HCT116 (cell line): ENCODE measurements at regions not wholly inside any gene's neighbourhood (a gene's known extent, or its start where the extent isn't known, plus 50 kb on each side); places are given as distances from the start of the nearest gene placed in this dataset.

ENCODE experiments used
- ATAC-seq: fragments of 200-7000 bp; cut with Tn5 transposase; 2 replicates; pipeline ENCODE4 v1.9.1; 2020; ENCODE audit warnings: mild to moderate bottlenecking, moderate library complexity
- BruUV-seq: library from RNA; stranded (reverse); fragments of 400-500 nt; replicated peaks from 2 replicates; lab custom pipeline; 2021; lab: Mats Ljungman, UMichigan
- CTCF ChIA-PET: fragments of 300-600 bp; sonication (Branson Sonifier 250); formaldehyde crosslinking; loops from one replicate; lab custom pipeline; 2021; ENCODE audit warnings: antibody characterized with exemption; lab: Charles Lee
- POLR2A ChIA-PET: fragments of 300-600, 350-600 bp; sonication (Branson Sonifier 250); formaldehyde crosslinking; loops from one replicate; lab custom pipeline; 2021; ENCODE audit warnings: antibody characterized with exemption; lab: Charles Lee
- RAD21 ChIA-PET, 2 experiments: fragments of 300-600 bp; sonication (Branson Sonifier 250); formaldehyde crosslinking; loops; one replicate each; lab custom pipeline; 2023; ENCODE audit warnings: low total read pairs in 2 of 2; ENCODE audit not compliant: uncharacterized antibody in 2 of 2, unreplicated experiment in 2 of 2, low non-redundant PET in 1 of 2; lab: Charles Lee
- DNase-seq: peaks from one replicate; pipeline ENCODE4 v3.0.0-alpha.2; 2010; ENCODE audit warnings: low read depth, low spot score
- H2AFZ ChIP-seq: fragments of 200-600 bp; shearing (Covaris generic), sonication (generic); 2 replicates; pipeline ENCODE4 v1.6.1; 2017; ENCODE audit warnings: low read depth, mixed run types, mixed read lengths, antibody characterized with exemption, low read length; ENCODE audit not compliant: poor library complexity, severe bottlenecking
- H3K27ac ChIP-seq: 2 replicates; pipeline ENCODE4 v1.5.1; 2012; ENCODE audit warnings: low read depth, low read length
- H3K27me3 ChIP-seq: fragments of 200-600 bp; sonication (generic); 2 replicates; pipeline ENCODE4 v1.6.1; 2016; ENCODE audit warnings: mixed run types, low read length, mixed read lengths; ENCODE audit not compliant: insufficient read depth
- H3K36me3 ChIP-seq, 2 experiments: fragments of 200-500 bp in 1 of 2; fragments of 200-600 bp in 1 of 2; sonication (Bioruptor generic) in 1 of 2; sonication (generic) in 1 of 2; 2 replicates each; pipeline versions ENCODE4 v1.5.1 to v1.6.1; 2014 to 2016; ENCODE audit warnings: low read length in 2 of 2, inconsistent platforms in 1 of 2, mixed read lengths in 1 of 2, mixed run types in 1 of 2; ENCODE audit not compliant: insufficient read depth in 2 of 2, control insufficient read depth in 1 of 2
- H3K4me1 ChIP-seq, 2 experiments: fragments of 200-600 bp in 1 of 2; sonication (generic) in 1 of 2; 2 replicates each; pipeline versions ENCODE4 v1.5.1 to v1.6.1; 2012 to 2017; ENCODE audit warnings: low read length in 2 of 2, inconsistent platforms in 1 of 2, mild to moderate bottlenecking in 1 of 2, mixed read lengths in 1 of 2, mixed run types in 1 of 2, moderate library complexity in 1 of 2; ENCODE audit not compliant: insufficient read depth in 2 of 2, control insufficient read depth in 1 of 2
- H3K4me2 ChIP-seq: fragments of 200-600 bp; sonication (generic); 2 replicates; pipeline ENCODE4 v1.6.1; 2017; ENCODE audit warnings: mixed run types, low read length, mixed read lengths
- H3K4me3 ChIP-seq, 2 experiments: fragments of 200-600 bp in 1 of 2; sonication (generic) in 1 of 2; replicated peaks in 1 of 2; 2 replicates each; pipeline ENCODE4 v1.5.1; 2011 to 2016; ENCODE audit warnings: low read length in 2 of 2, control low read depth in 1 of 2, low read depth in 1 of 2, mild to moderate bottlenecking in 1 of 2, mixed read lengths in 1 of 2, mixed run types in 1 of 2
- H3K79me2 ChIP-seq: fragments of 200-600 bp; sonication (generic); 2 replicates; pipeline ENCODE4 v1.6.1; 2017; ENCODE audit warnings: mild to moderate bottlenecking, mixed run types, low read length, moderate library complexity, mixed read lengths; ENCODE audit not compliant: insufficient read depth
- H3K9ac ChIP-seq: fragments of 200-600 bp; sonication (generic); 2 replicates; pipeline ENCODE4 v1.6.1; 2016; ENCODE audit warnings: low read length, mixed read lengths
- H3K9me2 ChIP-seq: fragments of 200-600 bp; sonication (generic), shearing (Covaris generic); 2 replicates; pipeline ENCODE4 v1.6.1; 2017; ENCODE audit warnings: mixed run types, mild to moderate bottlenecking, moderate library complexity; ENCODE audit not compliant: insufficient read depth
- H3K9me3 ChIP-seq, 2 experiments: fragments of 200-500 bp in 1 of 2; fragments of 200-600 bp in 1 of 2; sonication (Bioruptor generic) in 1 of 2; sonication (generic) in 1 of 2; 2 replicates each; pipeline ENCODE4 v1.6.1; 2014 to 2017; ENCODE audit warnings: low read length in 2 of 2, mixed read lengths in 2 of 2, inconsistent platforms in 1 of 2, low read depth in 1 of 2, mild to moderate bottlenecking in 1 of 2, mixed run types in 1 of 2, moderate library complexity in 1 of 2; ENCODE audit not compliant: control insufficient read depth in 1 of 2, insufficient read depth in 1 of 2
- H4K20me1 ChIP-seq: fragments of 200-600 bp; sonication (generic), shearing (Covaris generic); 2 replicates; pipeline ENCODE4 v1.6.1; 2017; ENCODE audit warnings: mixed run types, mild to moderate bottlenecking, moderate library complexity; ENCODE audit not compliant: insufficient read depth
- ATF3 ChIP-seq: IDR thresholded peaks from 2 replicates; pipeline ENCODE4 v1.6.1; 2012
- CBX3 ChIP-seq: IDR thresholded peaks from 2 replicates; pipeline ENCODE4 v1.6.1; 2012; ENCODE audit warnings: low read depth
- CEBPB ChIP-seq: IDR thresholded peaks from 2 replicates; pipeline ENCODE4 v1.6.1; 2012; ENCODE audit warnings: low read depth
- CTCF ChIP-seq, 3 experiments: fragments of 200-600 bp in 1 of 3; sonication (generic) in 1 of 3; IDR thresholded peaks in 2 of 3; conservative IDR thresholded peaks in 1 of 3; 2 replicates each; pipeline ENCODE4 v1.5.1; 2012 to 2017; ENCODE audit warnings: low read depth in 2 of 3, low read length in 2 of 3, antibody characterized with exemption in 1 of 3, borderline replicate concordance in 1 of 3, control low read depth in 1 of 3, mild to moderate bottlenecking in 1 of 3, mixed read lengths in 1 of 3, mixed run types in 1 of 3, moderate library complexity in 1 of 3; ENCODE audit not compliant: insufficient read depth in 1 of 3
- ELF1 ChIP-seq: IDR thresholded peaks from 2 replicates; pipeline ENCODE4 v1.6.1; 2012; ENCODE audit warnings: low read depth, borderline replicate concordance
- EZH2 ChIP-seq: fragments of 200-600 bp; sonication (generic); IDR thresholded peaks from 2 replicates; pipeline ENCODE4 v1.6.1; 2017; ENCODE audit warnings: antibody characterized with exemption, mixed run types
- EZH2phosphoT487 ChIP-seq: fragments of 200-600 bp; IDR thresholded peaks from 2 replicates; pipeline ENCODE4 v1.6.1; 2018; ENCODE audit warnings: antibody characterized with exemption, borderline replicate concordance
- FOSL1 ChIP-seq: IDR thresholded peaks from 2 replicates; pipeline ENCODE4 v1.6.1; 2012; ENCODE audit warnings: low read depth
- JUND ChIP-seq: IDR thresholded peaks from 2 replicates; pipeline ENCODE4 v1.6.1; 2012
- MAX ChIP-seq: IDR thresholded peaks from 2 replicates; pipeline ENCODE4 v1.6.1; 2012
- POLR2AphosphoS5 ChIP-seq: IDR thresholded peaks from 2 replicates; pipeline ENCODE4 v1.6.1; 2011; ENCODE audit warnings: mild to moderate bottlenecking, low read depth, low read length, moderate library complexity
- RAD21 ChIP-seq: IDR thresholded peaks from 2 replicates; pipeline ENCODE4 v1.6.1; 2012; ENCODE audit warnings: low read depth, mild to moderate bottlenecking
- REST ChIP-seq: IDR thresholded peaks from 2 replicates; pipeline ENCODE4 v1.6.1; 2012; ENCODE audit warnings: low read depth
- SP1 ChIP-seq: IDR thresholded peaks from 2 replicates; pipeline ENCODE4 v1.6.1; 2012; ENCODE audit warnings: low read depth
- SRF ChIP-seq: IDR thresholded peaks from 2 replicates; pipeline ENCODE4 v1.6.1; 2012; ENCODE audit warnings: low read depth
- TCF7L2 ChIP-seq: IDR thresholded peaks from 2 replicates; pipeline ENCODE4 v1.7.0; 2011; ENCODE audit warnings: borderline replicate concordance, inconsistent platforms; ENCODE audit not compliant: insufficient read depth, insufficient read length; ENCODE audit errors: extremely low read depth
- YY1 ChIP-seq: IDR thresholded peaks from 2 replicates; pipeline ENCODE4 v1.6.1; 2011; ENCODE audit warnings: low read length, low read depth, moderate library complexity, mild to moderate bottlenecking; ENCODE audit not compliant: insufficient replicate concordance; ENCODE audit errors: extremely low read depth
- ZBTB33 ChIP-seq: IDR thresholded peaks from 2 replicates; pipeline ENCODE4 v1.6.1; 2011; ENCODE audit warnings: mild to moderate bottlenecking, low read length, moderate library complexity; ENCODE audit not compliant: insufficient replicate concordance; ENCODE audit errors: extremely low read depth
- ZFX ChIP-seq: fragments of 450-650 bp; IDR thresholded peaks from 2 replicates; pipeline ENCODE4 v1.6.1; 2017
- ZNF274 ChIP-seq: fragments of 200-500 bp; sonication (Bioruptor generic); IDR thresholded peaks from 2 replicates; pipeline ENCODE4 v1.6.1; 2014; ENCODE audit warnings: mild to moderate bottlenecking, low read depth, low read length, inconsistent platforms
- intact Hi-C: fragments of 100-400 bp; cut with micrococcal nuclease; formaldehyde crosslinking; loops from 2 replicates; pipeline ENCODE4 v1.10.0; 2022

- H3K27me3 ChIP-seq = no peaks in the 10 kb centered on the region
- DNase-seq (peak; percentile 87), ATAC-seq (peak; percentile 30)
- ChIA-PET POLR2A (interaction anchor here (1.4 to 6.6 kb wide), 4 partner anchors 9 to 66 kb away, joined by 3 to 95 read pairs (median 20); no protein-coding TSS in a partner anchor), CTCF (interaction anchor here (1.2 to 2.1 kb wide), 2 partner anchors 101 to 451 kb away, joined by 3 to 7 read pairs; no protein-coding TSS in a partner anchor), RAD21 (no interaction called here)
- H3K79me2 ChIP-seq = no peaks in the 10 kb centered on the region
- BruUV-seq = no TSS peak
- H3K4me2 ChIP-seq = peak overlapping the region; percentile 58
- no peak overlapping the region for H2AFZ ChIP-seq
- no peaks in the 10 kb centered on the region for H3K9me3 ChIP-seq
- H3K9me2 ChIP-seq = no peaks in the 10 kb centered on the region
- intact Hi-C loops = loop anchor here (2.0 to 10.0 kb wide), 3 partner anchors 100 to 248 kb away; partner anchors contain the start of gene WDFY1
- peaks cover 70 to 80% of the 10 kb centered on the region in 2 experiments for H3K4me1 ChIP-seq
- peak overlapping the region; percentile 60 for H3K9ac ChIP-seq
- H3K36me3 ChIP-seq = no peaks in the 10 kb centered on the region
- no peaks in the 10 kb centered on the region for H4K20me1 ChIP-seq
- H3K27ac ChIP-seq = peak overlapping the region; percentile 95
- no peak overlapping the region for H3K4me3 ChIP-seq
- TF ChIP-seq ZNF274 (no peak), MAX (peak; percentile 43; the same call in 1 of the 2 replicates), ZFX (no peak), SRF (no peak; the same call in 1 of the 2 replicates), CEBPB (peak; percentile 84), CTCF (IDR thresholded peaks at IDR 0.05 in 2 of 3, conservative IDR thresholded peaks at IDR 0.05 in 1 of 3; ENCODE audit: borderline replicate concordance in 1 of 3, insufficient read depth in 1 of 3, low read depth in 2 of 3, low read length in 2 of 3) (no peak), YY1 (peak; percentile 10), POLR2AphosphoS5 (peak; percentile 81), ATF3 (no peak), REST (no peak), FOSL1 (peak; percentile 92), CBX3 (peak; percentile 65; the same call in 1 of the 2 replicates), RAD21 (peak; percentile 21), ELF1 (no peak), SP1 (peak; percentile 98), TCF7L2 (peak; percentile 59), ZBTB33 (peak; percentile 28), JUND (peak; percentile 96), EZH2 (no peak), EZH2phosphoT487 (no peak)
These were observed 94.6 kb upstream of the SCG2 start for GRCh38 chr2:223696719-223697118.
